WTC11 (cell line): ENCODE measurements at regions not wholly inside any gene's neighbourhood (a gene's known extent, or its start where the extent isn't known, plus 50 kb on each side); places are given as distances from the start of the nearest gene placed in this dataset.

Experiments
- ATAC-seq: fragments of 200-7000 bp; cut with Tn5 transposase; 2 replicates; pipeline ENCODE4 v1.10.0; 2021; ENCODE audit warnings: mild to moderate bottlenecking, moderate library complexity
- CTCF ChIA-PET: fragments of 300-600 bp; sonication (Branson Sonifier 250); formaldehyde crosslinking; loops from one replicate; lab custom pipeline; 2021; ENCODE audit warnings: antibody characterized with exemption; lab: Charles Lee
- POLR2A ChIA-PET: fragments of 350-600 bp; sonication (Branson Sonifier 250); formaldehyde crosslinking; loops from one replicate; lab custom pipeline; 2021; ENCODE audit warnings: antibody characterized with exemption; lab: Charles Lee
- DNase-seq: peaks from one replicate; pipeline ENCODE4 v3.0.0; 2021; ENCODE audit warnings: low spot score
- H3K27ac Mint-ChIP-seq: 2 replicates; pipeline ENCODE4 v1.8.0; 2021; ENCODE audit warnings: mixed read lengths
- H3K27me3 Mint-ChIP-seq: 2 replicates; pipeline ENCODE4 v1.8.0; 2021; ENCODE audit warnings: low read depth, mild to moderate bottlenecking, moderate library complexity, mixed read lengths
- H3K36me3 Mint-ChIP-seq: 2 replicates; pipeline ENCODE4 v1.8.0; 2021; ENCODE audit warnings: mixed read lengths
- H3K4me1 Mint-ChIP-seq: 2 replicates; pipeline ENCODE4 v1.8.0; 2022; ENCODE audit warnings: mixed read lengths
- H3K4me3 Mint-ChIP-seq: 2 replicates; pipeline ENCODE4 v1.8.0; 2021; ENCODE audit warnings: mild to moderate bottlenecking, moderate library complexity, mixed read lengths
- H3K9me3 Mint-ChIP-seq: 2 replicates; pipeline ENCODE4 v1.8.0; 2021; ENCODE audit warnings: mixed read lengths
- ATF1 ChIP-seq: sonication (generic); formaldehyde crosslinking; IDR thresholded peaks from 2 replicates; pipeline ENCODE4 v1.8.1; 2023; ENCODE audit warnings: mild to moderate bottlenecking, moderate library complexity, missing genetic modification reagents
- ETV6 ChIP-seq: sonication (generic); formaldehyde crosslinking; IDR thresholded peaks from 2 replicates; pipeline ENCODE4 v1.8.1; 2022; ENCODE audit warnings: mild to moderate bottlenecking, missing genetic modification reagents
- FOXJ3 ChIP-seq: sonication (generic); formaldehyde crosslinking; IDR thresholded peaks from 2 replicates; pipeline ENCODE4 v1.9.0; 2021; ENCODE audit warnings: missing genetic modification reagents, mild to moderate bottlenecking, borderline replicate concordance
- GTF2I ChIP-seq: fragments of 250-450 bp; sonication (Bioruptor Pico); conservative IDR thresholded peaks from 2 replicates; pipeline ENCODE4 v1.4.0; 2021; ENCODE audit warnings: mild to moderate bottlenecking
- HMGA2 ChIP-seq: fragments of 250-450 bp; sonication (Bioruptor Pico); IDR thresholded peaks from 2 replicates; pipeline ENCODE4 v1.4.0; 2021; ENCODE audit warnings: mild to moderate bottlenecking, moderate library complexity
- JAZF1 ChIP-seq: fragments of 250-450 bp; sonication (Bioruptor Pico); IDR thresholded peaks from 2 replicates; pipeline ENCODE4 v1.9.0; 2021; ENCODE audit warnings: moderate library complexity, mild to moderate bottlenecking, inconsistent platforms
- JUN ChIP-seq: sonication (generic); formaldehyde crosslinking; IDR thresholded peaks from 2 replicates; pipeline ENCODE4 v1.8.0; 2023; ENCODE audit warnings: mild to moderate bottlenecking, missing genetic modification reagents
- MYBL2 ChIP-seq: sonication (generic); formaldehyde crosslinking; IDR thresholded peaks from 2 replicates; pipeline ENCODE4 v1.8.1; 2023; ENCODE audit warnings: mild to moderate bottlenecking, moderate library complexity, missing genetic modification reagents
- NFATC4 ChIP-seq: fragments of 250-450 bp; sonication (Bioruptor Pico); IDR thresholded peaks from 2 replicates; pipeline ENCODE4 v1.9.0; 2021; ENCODE audit warnings: mild to moderate bottlenecking
- NFE2L1 ChIP-seq: sonication (generic); formaldehyde crosslinking; IDR thresholded peaks from 2 replicates; pipeline ENCODE4 v1.8.1; 2023; ENCODE audit warnings: missing genetic modification reagents
- NFYB ChIP-seq: sonication (generic); formaldehyde crosslinking; conservative IDR thresholded peaks from 2 replicates; pipeline ENCODE4 v1.8.0; 2022; ENCODE audit warnings: low read depth, missing genetic modification reagents
- NR1H2 ChIP-seq: sonication (generic); formaldehyde crosslinking; IDR thresholded peaks from 2 replicates; pipeline ENCODE4 v1.9.0; 2021; ENCODE audit warnings: mild to moderate bottlenecking, moderate library complexity, missing genetic modification reagents
- NR2C2 ChIP-seq: sonication (generic); formaldehyde crosslinking; IDR thresholded peaks from 2 replicates; pipeline ENCODE4 v1.8.0; 2022; ENCODE audit warnings: mild to moderate bottlenecking, missing genetic modification reagents
- OVOL2 ChIP-seq: fragments of 250-450 bp; sonication (Bioruptor Pico); IDR thresholded peaks from 2 replicates; pipeline ENCODE4 v1.9.0; 2021; ENCODE audit warnings: mild to moderate bottlenecking, borderline replicate concordance
- RELA ChIP-seq: sonication (generic); formaldehyde crosslinking; IDR thresholded peaks from 2 replicates; pipeline ENCODE4 v1.8.1; 2022; ENCODE audit warnings: missing genetic modification reagents, mild to moderate bottlenecking, borderline replicate concordance
- RORB ChIP-seq: fragments of 250-450 bp; sonication (Bioruptor Pico); IDR thresholded peaks from 2 replicates; pipeline ENCODE4 v1.9.0; 2021; ENCODE audit warnings: mild to moderate bottlenecking
- SP1 ChIP-seq: sonication (generic); formaldehyde crosslinking; conservative IDR thresholded peaks from 2 replicates; pipeline ENCODE4 v1.8.1; 2022; ENCODE audit warnings: missing genetic modification reagents
- TCF7 ChIP-seq: sonication (generic); formaldehyde crosslinking; IDR thresholded peaks from 2 replicates; pipeline ENCODE4 v1.8.0; 2022; ENCODE audit warnings: mild to moderate bottlenecking, low read depth, missing genetic modification reagents, moderate library complexity
- TEAD4 ChIP-seq: sonication (generic); formaldehyde crosslinking; IDR thresholded peaks from 2 replicates; pipeline ENCODE4 v1.8.0; 2022; ENCODE audit warnings: mild to moderate bottlenecking, missing genetic modification reagents
- ZBTB21 ChIP-seq: sonication (generic); formaldehyde crosslinking; IDR thresholded peaks from 2 replicates; pipeline ENCODE4 v1.8.1; 2023; ENCODE audit warnings: mild to moderate bottlenecking, missing genetic modification reagents, borderline replicate concordance
- ZNF121 ChIP-seq: sonication (generic); formaldehyde crosslinking; IDR thresholded peaks from 2 replicates; pipeline ENCODE4 v1.8.0; 2023; ENCODE audit warnings: missing genetic modification reagents
- ZNF232 ChIP-seq: sonication (generic); formaldehyde crosslinking; IDR thresholded peaks from 2 replicates; pipeline ENCODE4 v1.8.0; 2022; ENCODE audit warnings: mild to moderate bottlenecking, missing genetic modification reagents
- ZNF396 ChIP-seq: fragments of 250-450 bp; sonication (Bioruptor Pico); IDR thresholded peaks from 2 replicates; pipeline ENCODE4 v1.8.0; 2021; ENCODE audit warnings: mild to moderate bottlenecking, moderate library complexity, borderline replicate concordance
- ZNF423 ChIP-seq: fragments of 250-450 bp; sonication (Bioruptor Pico); IDR thresholded peaks from 2 replicates; pipeline ENCODE4 v2.1.2; 2022; ENCODE audit warnings: mild to moderate bottlenecking, moderate library complexity
- ZNF671 ChIP-seq: fragments of 250-450 bp; sonication (Bioruptor Pico); IDR thresholded peaks from 2 replicates; pipeline ENCODE4 v1.8.0; 2021; ENCODE audit warnings: mild to moderate bottlenecking
- TF ChIP-seq, protein P1 (sequence below): sonication (generic); formaldehyde crosslinking; IDR thresholded peaks from 2 replicates; pipeline ENCODE4 v1.8.1; 2023; ENCODE audit warnings: mild to moderate bottlenecking, missing genetic modification reagents
- TF ChIP-seq, protein P2 (sequence below): fragments of 200-600 bp; IDR thresholded peaks from 2 replicates; pipeline ENCODE4 v1.8.0; 2022; ENCODE audit warnings: antibody characterized with exemption
- TF ChIP-seq, protein P3 (sequence below): sonication (generic); formaldehyde crosslinking; IDR thresholded peaks from 2 replicates; pipeline ENCODE4 v1.8.1; 2022; ENCODE audit warnings: mild to moderate bottlenecking, missing genetic modification reagents, moderate library complexity, borderline replicate concordance
- TF ChIP-seq, protein P4 (sequence below): fragments of 250-450 bp; sonication (Bioruptor Pico); IDR thresholded peaks from 2 replicates; pipeline ENCODE4 v1.8.0; 2021; ENCODE audit warnings: mild to moderate bottlenecking
- TF ChIP-seq, protein P5 (sequence below): fragments of 250-450 bp; sonication (Bioruptor Pico); IDR thresholded peaks from 2 replicates; pipeline ENCODE4 v1.9.0; 2021; ENCODE audit warnings: mild to moderate bottlenecking

DNA sequence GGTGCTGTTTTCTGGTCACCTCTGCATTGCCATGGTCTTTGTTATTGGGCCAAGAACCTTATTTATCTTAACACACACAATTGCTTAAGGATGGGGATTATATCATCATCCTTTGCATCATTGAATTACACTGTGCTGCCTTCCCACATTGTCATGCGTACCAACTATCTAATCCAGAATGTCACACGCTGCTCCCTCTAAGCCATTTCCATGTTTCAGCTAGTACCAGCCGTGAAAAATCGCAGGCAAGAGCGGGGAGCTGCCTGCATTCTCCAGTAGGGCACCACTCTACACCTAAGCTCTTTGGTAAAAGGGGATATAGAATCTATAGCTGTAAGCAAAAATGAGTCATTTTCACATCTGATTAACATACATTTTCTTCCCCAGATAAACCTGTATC is 277.0 kb downstream of the PRL start:
- Mint-ChIP-seq H3K4me1 (peaks cover 10% of the 10 kb centered on the region), H3K9me3 (no peaks in the 10 kb centered on the region; the same call in 1 of the 2 replicates), H3K4me3 (no peak overlapping the region), H3K27ac (no peak overlapping the region), H3K27me3 (no peaks in the 10 kb centered on the region), H3K36me3 (no peaks in the 10 kb centered on the region; the same call in 1 of the 2 replicates)
- no peak for TF ChIP-seq TEAD4 (CRISPR knock-in tag)
- POLR2A ChIA-PET, result no interaction called here
- DNase-seq (no peak), ATAC-seq (peak; percentile 43)
- CTCF ChIA-PET, result interaction anchor here (0.5 to 0.6 kb wide), 2 partner anchors 439 to 1427 kb away, joined by 3 to 4 read pairs; no protein-coding TSS in a partner anchor

DNA sequence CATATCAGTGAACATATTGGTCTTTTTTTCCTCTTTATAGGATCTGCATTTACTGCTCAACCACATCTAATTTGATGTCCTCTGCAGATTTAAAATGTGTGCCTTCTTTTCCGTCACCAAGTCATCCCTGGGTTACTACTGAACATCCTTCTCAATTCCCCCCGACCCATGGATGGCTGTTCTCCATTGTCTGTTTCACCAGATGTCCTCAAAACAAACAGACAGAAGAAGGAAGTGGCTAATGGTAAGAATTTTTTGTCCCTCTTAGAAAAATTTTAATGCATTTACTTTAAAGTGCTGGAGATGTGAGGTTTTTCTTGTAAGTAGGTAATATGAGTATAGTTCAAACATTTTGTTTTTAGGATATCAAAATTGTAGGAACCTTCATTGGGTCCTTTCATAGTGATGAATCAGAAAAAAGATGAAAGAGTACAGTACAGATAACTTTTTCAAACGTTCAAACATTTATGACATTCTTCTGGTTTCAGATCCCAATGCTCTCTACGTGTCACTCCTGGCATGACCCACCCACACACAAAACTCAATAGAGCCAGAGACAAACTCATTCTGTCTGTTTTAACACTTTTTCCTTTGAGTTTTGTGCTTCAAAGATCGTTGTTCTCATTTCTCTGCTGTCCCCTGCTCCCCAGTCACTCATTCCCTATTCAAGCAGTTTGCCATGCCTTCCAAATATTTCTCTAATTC is 276.4 kb downstream of the PRL start:
- no peaks in the 10 kb centered on the region; the same call in 1 of the 2 replicates for H3K36me3 Mint-ChIP-seq
- H3K27ac Mint-ChIP-seq, result no peak overlapping the region
- H3K4me3 Mint-ChIP-seq, result no peak overlapping the region
- H3K9me3 Mint-ChIP-seq, result no peaks in the 10 kb centered on the region; the same call in 1 of the 2 replicates
- POLR2A ChIA-PET, result no interaction called here
- no peak for DNase-seq
- ATAC-seq, result no peak
- CTCF ChIA-PET, result no interaction called here
- peaks cover 16% of the 10 kb centered on the region for H3K4me1 Mint-ChIP-seq
- no peaks in the 10 kb centered on the region for H3K27me3 Mint-ChIP-seq
- TF ChIP-seq JAZF1 (CRISPR knock-in tag) (no peak), ETV6 (CRISPR knock-in tag) (no peak), MYBL2 (CRISPR knock-in tag) (no peak), ZNF232 (no peak), NFE2L1 (no peak), RELA (no peak), TEAD4 (CRISPR knock-in tag) (no peak), NFYB (CRISPR knock-in tag) (no peak), ZNF671 (no peak), NFATC4 (CRISPR knock-in tag) (no peak), GTF2I (no peak), ZNF121 (no peak), HMGA2 (no peak), FOXJ3 (CRISPR knock-in tag) (no peak), JUN (CRISPR knock-in tag) (no peak), TCF7 (no peak)
- TF ChIP-seq, protein P1, sequence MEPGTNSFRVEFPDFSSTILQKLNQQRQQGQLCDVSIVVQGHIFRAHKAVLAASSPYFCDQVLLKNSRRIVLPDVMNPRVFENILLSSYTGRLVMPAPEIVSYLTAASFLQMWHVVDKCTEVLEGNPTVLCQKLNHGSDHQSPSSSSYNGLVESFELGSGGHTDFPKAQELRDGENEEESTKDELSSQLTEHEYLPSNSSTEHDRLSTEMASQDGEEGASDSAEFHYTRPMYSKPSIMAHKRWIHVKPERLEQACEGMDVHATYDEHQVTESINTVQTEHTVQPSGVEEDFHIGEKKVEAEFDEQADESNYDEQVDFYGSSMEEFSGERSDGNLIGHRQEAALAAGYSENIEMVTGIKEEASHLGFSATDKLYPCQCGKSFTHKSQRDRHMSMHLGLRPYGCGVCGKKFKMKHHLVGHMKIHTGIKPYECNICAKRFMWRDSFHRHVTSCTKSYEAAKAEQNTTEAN (CRISPR knock-in tag), result no peak
- TF ChIP-seq, protein P2, sequence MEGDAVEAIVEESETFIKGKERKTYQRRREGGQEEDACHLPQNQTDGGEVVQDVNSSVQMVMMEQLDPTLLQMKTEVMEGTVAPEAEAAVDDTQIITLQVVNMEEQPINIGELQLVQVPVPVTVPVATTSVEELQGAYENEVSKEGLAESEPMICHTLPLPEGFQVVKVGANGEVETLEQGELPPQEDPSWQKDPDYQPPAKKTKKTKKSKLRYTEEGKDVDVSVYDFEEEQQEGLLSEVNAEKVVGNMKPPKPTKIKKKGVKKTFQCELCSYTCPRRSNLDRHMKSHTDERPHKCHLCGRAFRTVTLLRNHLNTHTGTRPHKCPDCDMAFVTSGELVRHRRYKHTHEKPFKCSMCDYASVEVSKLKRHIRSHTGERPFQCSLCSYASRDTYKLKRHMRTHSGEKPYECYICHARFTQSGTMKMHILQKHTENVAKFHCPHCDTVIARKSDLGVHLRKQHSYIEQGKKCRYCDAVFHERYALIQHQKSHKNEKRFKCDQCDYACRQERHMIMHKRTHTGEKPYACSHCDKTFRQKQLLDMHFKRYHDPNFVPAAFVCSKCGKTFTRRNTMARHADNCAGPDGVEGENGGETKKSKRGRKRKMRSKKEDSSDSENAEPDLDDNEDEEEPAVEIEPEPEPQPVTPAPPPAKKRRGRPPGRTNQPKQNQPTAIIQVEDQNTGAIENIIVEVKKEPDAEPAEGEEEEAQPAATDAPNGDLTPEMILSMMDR, result no peak
- TF ChIP-seq, protein P3, sequence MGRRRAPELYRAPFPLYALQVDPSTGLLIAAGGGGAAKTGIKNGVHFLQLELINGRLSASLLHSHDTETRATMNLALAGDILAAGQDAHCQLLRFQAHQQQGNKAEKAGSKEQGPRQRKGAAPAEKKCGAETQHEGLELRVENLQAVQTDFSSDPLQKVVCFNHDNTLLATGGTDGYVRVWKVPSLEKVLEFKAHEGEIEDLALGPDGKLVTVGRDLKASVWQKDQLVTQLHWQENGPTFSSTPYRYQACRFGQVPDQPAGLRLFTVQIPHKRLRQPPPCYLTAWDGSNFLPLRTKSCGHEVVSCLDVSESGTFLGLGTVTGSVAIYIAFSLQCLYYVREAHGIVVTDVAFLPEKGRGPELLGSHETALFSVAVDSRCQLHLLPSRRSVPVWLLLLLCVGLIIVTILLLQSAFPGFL, result no peak

DNA sequence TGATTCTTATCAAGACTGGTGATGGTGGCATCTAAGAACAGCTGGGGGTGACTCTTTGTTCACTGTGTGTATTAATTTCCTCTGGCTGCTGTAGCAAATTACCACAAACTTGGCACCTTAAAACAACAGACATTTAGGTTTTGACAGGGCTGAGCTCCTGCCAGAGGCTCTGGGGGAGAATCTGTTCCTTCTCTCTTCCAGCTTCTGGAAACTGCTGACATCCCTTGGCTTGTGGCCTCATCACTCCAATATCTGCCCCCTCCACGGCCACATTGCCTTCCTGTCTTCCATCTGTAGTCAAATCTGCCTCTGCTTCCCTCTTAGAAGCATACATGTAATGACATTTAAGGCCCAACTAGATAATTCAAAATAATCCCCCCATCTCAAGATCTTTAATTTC is 274.9 kb downstream of the PRL start:
- Mint-ChIP-seq H3K4me1 (peaks cover 31% of the 10 kb centered on the region), H3K9me3 (no peaks in the 10 kb centered on the region; the same call in 1 of the 2 replicates), H3K27ac (peak overlapping the region; percentile 69; the same call in 1 of the 2 replicates), H3K27me3 (no peaks in the 10 kb centered on the region), H3K36me3 (no peaks in the 10 kb centered on the region; the same call in 1 of the 2 replicates), H3K4me3 (no peak overlapping the region)
- ChIA-PET CTCF (no interaction called here), POLR2A (no interaction called here)
- no peak for DNase-seq
- no peak for ATAC-seq
- TF ChIP-seq NR2C2 (no peak), RELA (no peak), SP1 (CRISPR knock-in tag) (no peak), ZNF396 (CRISPR knock-in tag) (no peak), ZBTB21 (no peak), ETV6 (CRISPR knock-in tag) (no peak), ZNF121 (no peak), NR1H2 (CRISPR knock-in tag) (no peak), FOXJ3 (CRISPR knock-in tag) (no peak), RORB (CRISPR knock-in tag) (no peak), ZNF423 (CRISPR knock-in tag) (no peak), JAZF1 (CRISPR knock-in tag) (no peak), ATF1 (CRISPR knock-in tag) (no peak), OVOL2 (CRISPR knock-in tag) (no peak)
- TF ChIP-seq, protein P4, sequence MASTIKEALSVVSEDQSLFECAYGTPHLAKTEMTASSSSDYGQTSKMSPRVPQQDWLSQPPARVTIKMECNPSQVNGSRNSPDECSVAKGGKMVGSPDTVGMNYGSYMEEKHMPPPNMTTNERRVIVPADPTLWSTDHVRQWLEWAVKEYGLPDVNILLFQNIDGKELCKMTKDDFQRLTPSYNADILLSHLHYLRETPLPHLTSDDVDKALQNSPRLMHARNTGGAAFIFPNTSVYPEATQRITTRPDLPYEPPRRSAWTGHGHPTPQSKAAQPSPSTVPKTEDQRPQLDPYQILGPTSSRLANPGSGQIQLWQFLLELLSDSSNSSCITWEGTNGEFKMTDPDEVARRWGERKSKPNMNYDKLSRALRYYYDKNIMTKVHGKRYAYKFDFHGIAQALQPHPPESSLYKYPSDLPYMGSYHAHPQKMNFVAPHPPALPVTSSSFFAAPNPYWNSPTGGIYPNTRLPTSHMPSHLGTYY (CRISPR knock-in tag), result no peak
- TF ChIP-seq, protein P5, sequence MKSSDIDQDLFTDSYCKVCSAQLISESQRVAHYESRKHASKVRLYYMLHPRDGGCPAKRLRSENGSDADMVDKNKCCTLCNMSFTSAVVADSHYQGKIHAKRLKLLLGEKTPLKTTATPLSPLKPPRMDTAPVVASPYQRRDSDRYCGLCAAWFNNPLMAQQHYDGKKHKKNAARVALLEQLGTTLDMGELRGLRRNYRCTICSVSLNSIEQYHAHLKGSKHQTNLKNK, result no peak
